Duodenal mucosa (tissue), 2 donors: ENCODE measurements at regions not wholly inside any gene's neighbourhood (a gene's known extent, or its start where the extent isn't known, plus 50 kb on each side); places are given as distances from the start of the nearest gene placed in this dataset.
"Not testable (repeated sequence)": the region's sequence is repeated elsewhere in the genome, so short reads cannot be mapped to it uniquely, and the experiment has no call there.

Experiments
- H3K27ac ChIP-seq: one replicate; pipeline ENCODE4 v1.7.0; 2013; ENCODE audit warnings: low read depth, low read length
- H3K27me3 ChIP-seq, 2 donors: one replicate each; pipeline ENCODE4 v1.7.0; 2013; ENCODE audit warnings: low read length in 2 of 2, control low read depth in 1 of 2; ENCODE audit not compliant: insufficient read depth in 2 of 2, control insufficient read depth in 1 of 2
- H3K36me3 ChIP-seq, 2 donors: one replicate each; pipeline ENCODE4 v1.7.0; 2013; ENCODE audit warnings: low read length in 2 of 2, control low read depth in 1 of 2; ENCODE audit not compliant: insufficient read depth in 2 of 2, control insufficient read depth in 1 of 2
- H3K4me1 ChIP-seq, 2 donors: one replicate each; pipeline ENCODE4 v1.7.0; 2013; ENCODE audit warnings: low read length in 2 of 2, control low read depth in 1 of 2; ENCODE audit not compliant: insufficient read depth in 2 of 2, control insufficient read depth in 1 of 2
- H3K4me3 ChIP-seq, 2 donors: one replicate each; pipeline ENCODE4 v1.7.0; 2013; ENCODE audit warnings: low read length in 2 of 2, low read depth in 1 of 2
- H3K9ac ChIP-seq, 2 donors: one replicate each; pipeline ENCODE4 v1.7.0; 2013; ENCODE audit warnings: low read length in 2 of 2, low read depth in 1 of 2
- H3K9me3 ChIP-seq, 2 donors: one replicate each; pipeline ENCODE4 v1.7.0; 2013; ENCODE audit warnings: low read length in 2 of 2, control low read depth in 1 of 2; ENCODE audit not compliant: control insufficient read depth in 1 of 2

- Histone ChIP-seq H3K4me1 (no peaks in the 10 kb centered on the region), H3K4me3 (no peak overlapping the region), H3K9me3 (no peaks in the 10 kb centered on the region), H3K36me3 (no peaks in the 10 kb centered on the region), H3K27ac (no peak overlapping the region), H3K9ac (no peak overlapping the region), H3K27me3 (no peaks in the 10 kb centered on the region)
Observed at GRCh38 chr2:36302911-36303310, 52.7 kb upstream of the CRIM1 start.

GRCh38 chr2:36301843-36302242 lies 53.7 kb upstream of the CRIM1 start:
- no peaks in the 10 kb centered on the region for H3K9me3 ChIP-seq
- no peak overlapping the region for H3K4me3 ChIP-seq

GRCh38 chr2:36300697-36301096 lies 54.9 kb upstream of the CRIM1 start:
- Histone ChIP-seq H3K9me3 (no peaks in the 10 kb centered on the region), H3K36me3 (no peaks in the 10 kb centered on the region), H3K9ac (no peak overlapping the region), H3K27ac (no peak overlapping the region), H3K4me3 (no peak overlapping the region), H3K27me3 (no peaks in the 10 kb centered on the region), H3K4me1 (no peaks in the 10 kb centered on the region)

More at GRCh38 chr2:36301843-36302242, 53.7 kb upstream of the CRIM1 start:
- Histone ChIP-seq H3K27ac (no peak overlapping the region), H3K27me3 (no peaks in the 10 kb centered on the region), H3K4me1 (no peaks in the 10 kb centered on the region), H3K9ac (no peak overlapping the region), H3K36me3 (no peaks in the 10 kb centered on the region)

GRCh38 chr2:36296798-36297197 lies 58.8 kb upstream of the CRIM1 start:
- Histone ChIP-seq H3K27me3 (no peaks in the 10 kb centered on the region), H3K36me3 (no peaks in the 10 kb centered on the region), H3K4me1 (no peaks in the 10 kb centered on the region), H3K9me3 (no peaks in the 10 kb centered on the region), H3K9ac (no peak overlapping the region), H3K27ac (no peak overlapping the region), H3K4me3 (peak overlapping the region; percentile 10 to 55)

- Histone ChIP-seq H3K36me3 (no peaks in the 10 kb centered on the region), H3K9me3 (no peaks in the 10 kb centered on the region), H3K27ac (no peak overlapping the region), H3K27me3 (no peaks in the 10 kb centered on the region), H3K4me3 (no peak overlapping the region), H3K4me1 (no peaks in the 10 kb centered on the region), H3K9ac (no peak overlapping the region)
Observed at GRCh38 chr2:36294316-36294721, 61.3 kb upstream of the CRIM1 start.

- Histone ChIP-seq H3K9ac (no peak overlapping the region), H3K36me3 (no peaks in the 10 kb centered on the region), H3K4me1 (no peaks in the 10 kb centered on the region), H3K9me3 (no peaks in the 10 kb centered on the region), H3K4me3 (no peak overlapping the region), H3K27ac (no peak overlapping the region), H3K27me3 (no peaks in the 10 kb centered on the region)
Observed at GRCh38 chr2:36290306-36290856, 65.2 kb upstream of the CRIM1 start.

GRCh38 chr2:36289731-36290130 lies 65.8 kb upstream of the CRIM1 start:
- no peak overlapping the region for H3K9ac ChIP-seq
- H3K4me3 ChIP-seq: no peak overlapping the region
- H3K27ac ChIP-seq: no peak overlapping the region
- H3K27me3 ChIP-seq: no peaks in the 10 kb centered on the region
- no peaks in the 10 kb centered on the region for H3K9me3 ChIP-seq
- no peaks in the 10 kb centered on the region for H3K4me1 ChIP-seq
- no peaks in the 10 kb centered on the region for H3K36me3 ChIP-seq

- no peaks in the 10 kb centered on the region for H3K4me1 ChIP-seq
- H3K27ac ChIP-seq: no peak overlapping the region
- no peak overlapping the region for H3K4me3 ChIP-seq
- no peak overlapping the region for H3K9ac ChIP-seq
- H3K36me3 ChIP-seq: no peaks in the 10 kb centered on the region
- H3K27me3 ChIP-seq: no peaks in the 10 kb centered on the region
- H3K9me3 ChIP-seq: no peaks in the 10 kb centered on the region
Observed at GRCh38 chr2:36287363-36288275, 68.0 kb upstream of the CRIM1 start.

- not testable (repeated sequence) for H3K4me3 ChIP-seq, H3K4me1 ChIP-seq, H3K9me3 ChIP-seq, H3K27ac ChIP-seq, H3K9ac ChIP-seq, H3K36me3 ChIP-seq, H3K27me3 ChIP-seq
Observed at GRCh38 chr2:36279506-36279905, 76.1 kb upstream of the CRIM1 start.

- no peak overlapping the region for H3K27ac ChIP-seq
- no peak overlapping the region for H3K4me3 ChIP-seq
- no peaks in the 10 kb centered on the region for H3K27me3 ChIP-seq
- H3K4me1 ChIP-seq: no peaks in the 10 kb centered on the region
- no peaks in the 10 kb centered on the region for H3K36me3 ChIP-seq
- no peak overlapping the region for H3K9ac ChIP-seq
- no peaks in the 10 kb centered on the region for H3K9me3 ChIP-seq
Observed at GRCh38 chr2:36277881-36278523, 77.6 kb upstream of the CRIM1 start.
